Progenitor cell of endocrine pancreas (in vitro differentiated cells): ENCODE measurements at regions not wholly inside any gene's neighbourhood (a gene's known extent, or its start where the extent isn't known, plus 50 kb on each side); places are given as distances from the start of the nearest gene placed in this dataset.

Source experiments
- DNase-seq: peaks from one replicate; pipeline ENCODE4 v3.0.0; 2021; ENCODE audit warnings: low spot score; ENCODE audit not compliant: unreplicated experiment
- H3K27ac Mint-ChIP-seq: 2 replicates; pipeline ENCODE4 v1.8.0; 2021; ENCODE audit warnings: mild to moderate bottlenecking, moderate library complexity, mixed read lengths
- H3K27me3 Mint-ChIP-seq: 2 replicates; pipeline ENCODE4 v1.8.0; 2021; ENCODE audit warnings: mixed read lengths
- H3K36me3 Mint-ChIP-seq: 2 replicates; pipeline ENCODE4 v1.8.0; 2022; ENCODE audit warnings: mixed read lengths; ENCODE audit not compliant: insufficient read depth
- H3K4me1 Mint-ChIP-seq: 2 replicates; pipeline ENCODE4 v1.8.0; 2021; ENCODE audit warnings: low read depth, mixed read lengths
- H3K4me3 Mint-ChIP-seq: 2 replicates; pipeline ENCODE4 v1.8.0; 2021; ENCODE audit warnings: low read depth, mild to moderate bottlenecking, moderate library complexity, mixed read lengths
- H3K9me3 Mint-ChIP-seq: 2 replicates; pipeline ENCODE4 v1.8.0; 2021; ENCODE audit warnings: low read depth, mixed read lengths
- TF ChIP-seq, protein P1 (sequence below): fragments of 200-600 bp; sonication (generic); IDR thresholded peaks from one replicate; pipeline ENCODE4 v1.5.0; 2021; ENCODE audit warnings: antibody characterized with exemption, mild to moderate bottlenecking; ENCODE audit not compliant: unreplicated experiment

- no peak for DNase-seq
- H3K36me3 Mint-ChIP-seq, result no peaks in the 10 kb centered on the region
- no peak overlapping the region for H3K27ac Mint-ChIP-seq
- H3K4me3 Mint-ChIP-seq, result no peak overlapping the region
- H3K27me3 Mint-ChIP-seq, result no peaks in the 10 kb centered on the region
- no peaks in the 10 kb centered on the region for H3K4me1 Mint-ChIP-seq
- H3K9me3 Mint-ChIP-seq, result no peaks in the 10 kb centered on the region
- TF ChIP-seq, protein P1, sequence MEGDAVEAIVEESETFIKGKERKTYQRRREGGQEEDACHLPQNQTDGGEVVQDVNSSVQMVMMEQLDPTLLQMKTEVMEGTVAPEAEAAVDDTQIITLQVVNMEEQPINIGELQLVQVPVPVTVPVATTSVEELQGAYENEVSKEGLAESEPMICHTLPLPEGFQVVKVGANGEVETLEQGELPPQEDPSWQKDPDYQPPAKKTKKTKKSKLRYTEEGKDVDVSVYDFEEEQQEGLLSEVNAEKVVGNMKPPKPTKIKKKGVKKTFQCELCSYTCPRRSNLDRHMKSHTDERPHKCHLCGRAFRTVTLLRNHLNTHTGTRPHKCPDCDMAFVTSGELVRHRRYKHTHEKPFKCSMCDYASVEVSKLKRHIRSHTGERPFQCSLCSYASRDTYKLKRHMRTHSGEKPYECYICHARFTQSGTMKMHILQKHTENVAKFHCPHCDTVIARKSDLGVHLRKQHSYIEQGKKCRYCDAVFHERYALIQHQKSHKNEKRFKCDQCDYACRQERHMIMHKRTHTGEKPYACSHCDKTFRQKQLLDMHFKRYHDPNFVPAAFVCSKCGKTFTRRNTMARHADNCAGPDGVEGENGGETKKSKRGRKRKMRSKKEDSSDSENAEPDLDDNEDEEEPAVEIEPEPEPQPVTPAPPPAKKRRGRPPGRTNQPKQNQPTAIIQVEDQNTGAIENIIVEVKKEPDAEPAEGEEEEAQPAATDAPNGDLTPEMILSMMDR, result no peak
Observed at GRCh38 chr2:21301871-21302455, 178.2 kb downstream of the TDRD15 start.

GRCh38 chr2:21303876-21304275, 180.1 kb downstream of the TDRD15 start:
- Mint-ChIP-seq H3K27me3 (no peaks in the 10 kb centered on the region), H3K4me1 (no peaks in the 10 kb centered on the region), H3K27ac (no peak overlapping the region), H3K4me3 (no peak overlapping the region), H3K9me3 (no peaks in the 10 kb centered on the region), H3K36me3 (no peaks in the 10 kb centered on the region)
- TF ChIP-seq, protein P1, result no peak
- DNase-seq, result no peak

DNA sequence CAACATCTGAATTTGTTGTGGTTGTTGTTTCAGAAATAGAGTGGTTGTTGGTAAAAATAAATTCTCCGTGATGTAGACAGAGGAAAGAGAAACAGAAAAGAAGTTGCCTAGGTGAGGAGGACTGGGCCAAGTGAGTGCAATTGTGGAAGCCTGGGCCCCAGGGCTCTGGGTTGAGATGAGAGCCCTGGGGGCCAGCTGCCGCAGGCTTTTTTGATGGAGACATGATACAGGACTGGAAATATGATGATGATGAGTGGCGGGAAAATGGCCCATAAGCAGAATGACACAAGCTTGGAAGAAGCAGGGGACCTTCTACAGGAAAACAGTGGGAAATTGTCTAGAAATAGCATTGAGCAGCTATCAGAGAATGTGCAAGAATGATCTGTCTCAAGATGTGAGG, 181.8 kb downstream of the TDRD15 start:
- TF ChIP-seq, protein P1, result no peak
- no peaks in the 10 kb centered on the region for H3K4me1 Mint-ChIP-seq
- H3K27ac Mint-ChIP-seq, result no peak overlapping the region
- no peaks in the 10 kb centered on the region for H3K36me3 Mint-ChIP-seq
- no peaks in the 10 kb centered on the region for H3K9me3 Mint-ChIP-seq
- no peak overlapping the region for H3K4me3 Mint-ChIP-seq
- DNase-seq, result no peak
- H3K27me3 Mint-ChIP-seq, result no peaks in the 10 kb centered on the region

DNA sequence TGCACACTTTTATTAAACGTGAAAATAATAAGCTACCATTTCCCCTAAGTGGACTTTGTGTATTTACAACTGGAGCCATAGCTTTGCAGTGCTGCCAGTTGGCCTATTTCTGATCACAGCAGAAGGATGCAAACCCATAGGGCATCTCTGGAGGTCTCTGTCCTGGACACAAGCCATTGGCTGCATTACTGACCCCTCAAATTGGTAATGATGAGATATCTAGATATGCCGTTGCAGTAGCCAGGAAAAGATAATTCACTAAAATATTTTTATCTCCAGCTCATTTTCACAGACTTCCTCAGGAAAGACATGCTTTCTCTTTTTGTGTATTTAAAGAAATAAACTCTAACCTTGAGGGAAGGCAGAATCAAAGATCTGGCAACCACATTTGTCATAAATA, 182.5 kb downstream of the TDRD15 start:
- no peak for DNase-seq
- H3K9me3 Mint-ChIP-seq, result no peaks in the 10 kb centered on the region
- H3K27me3 Mint-ChIP-seq, result no peaks in the 10 kb centered on the region
- H3K4me1 Mint-ChIP-seq, result no peaks in the 10 kb centered on the region
- H3K4me3 Mint-ChIP-seq, result no peak overlapping the region
- TF ChIP-seq, protein P1, result no peak
- no peaks in the 10 kb centered on the region for H3K36me3 Mint-ChIP-seq
- no peak overlapping the region for H3K27ac Mint-ChIP-seq

- TF ChIP-seq, protein P1, result no peak
- Mint-ChIP-seq H3K36me3 (no peaks in the 10 kb centered on the region), H3K27me3 (no peaks in the 10 kb centered on the region), H3K27ac (no peak overlapping the region), H3K9me3 (no peaks in the 10 kb centered on the region), H3K4me3 (no peak overlapping the region), H3K4me1 (no peaks in the 10 kb centered on the region)
- DNase-seq, result no peak
Observed at GRCh38 chr2:21307037-21307436, 183.3 kb downstream of the TDRD15 start.
